GM11168 (cell line): ENCODE measurements at regions not wholly inside any gene's neighbourhood (a gene's known extent, or its start where the extent isn't known, plus 50 kb on each side); places are given as distances from the start of the nearest gene placed in this dataset.
"Not testable (repeated sequence)": the region's sequence is repeated elsewhere in the genome, so short reads cannot be mapped to it uniquely, and the experiment has no call there.

Experiments used
- in situ Hi-C: fragments of 300-500 bp; cut with MboI; formaldehyde crosslinking; loops from one replicate; pipeline ENCODE4 v1.12.0; 2022; ENCODE audit warnings: low sequenced_read_pairs; ENCODE audit not compliant: unreplicated experiment

DNA sequence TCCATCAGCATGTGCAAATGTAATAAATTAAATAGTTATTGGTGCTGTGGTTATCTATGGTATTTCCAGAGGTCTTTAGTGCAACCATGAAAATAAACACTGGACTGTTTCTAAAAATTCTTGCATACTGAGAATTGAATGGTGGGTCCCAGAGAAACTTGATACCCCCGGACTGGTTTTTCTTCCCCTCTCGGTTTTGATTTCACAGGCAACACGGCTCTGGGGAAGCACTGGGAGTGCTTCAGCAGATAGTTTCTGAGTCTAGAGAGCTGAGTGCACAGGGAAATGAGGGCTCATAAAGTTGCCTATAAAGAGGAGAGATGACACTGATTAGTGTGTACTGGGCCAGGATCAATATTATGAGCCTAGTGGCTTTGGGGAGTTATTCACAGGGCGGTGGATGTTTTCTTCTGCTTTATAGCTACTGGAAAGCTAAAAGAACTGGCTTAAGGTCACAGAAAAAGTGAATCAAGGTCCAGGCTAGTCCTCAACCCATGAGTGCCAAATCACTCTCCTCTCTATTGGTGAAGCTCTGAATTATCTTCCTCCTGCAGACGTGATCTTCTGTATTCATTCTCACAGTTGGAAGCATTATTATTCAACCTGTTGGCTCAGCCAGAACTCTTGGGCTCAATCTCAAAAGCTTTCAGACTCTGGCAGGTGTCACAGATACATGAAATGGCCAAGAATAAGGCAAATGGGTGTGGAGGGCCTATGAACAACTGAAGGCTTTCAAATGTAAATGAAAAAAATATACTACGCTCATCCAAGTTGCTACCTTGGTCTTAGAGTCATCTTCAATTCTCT, 170.2 kb upstream of the HMHB1 start:
- in situ Hi-C loops = no loop called here

DNA sequence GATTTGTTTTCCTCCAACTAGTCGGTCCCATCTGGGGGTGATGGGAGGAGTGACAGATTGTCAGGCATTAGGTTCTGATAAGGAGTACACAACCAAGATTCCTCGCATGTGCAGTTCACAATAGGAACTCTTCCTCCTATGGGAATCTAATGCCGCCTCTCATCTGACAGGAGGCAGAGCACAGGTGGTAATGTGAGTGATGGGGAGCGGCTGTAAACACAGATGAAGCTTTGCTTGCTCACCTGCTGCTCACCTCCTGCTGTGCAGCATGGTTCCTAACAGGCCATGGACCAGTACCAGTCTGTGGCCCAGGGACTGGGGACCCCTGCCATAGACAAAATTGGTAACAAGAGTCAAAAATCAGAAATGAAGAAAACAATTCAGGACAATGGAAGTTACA, 173.3 kb upstream of the HMHB1 start:
- in situ Hi-C loops = no loop called here

DNA sequence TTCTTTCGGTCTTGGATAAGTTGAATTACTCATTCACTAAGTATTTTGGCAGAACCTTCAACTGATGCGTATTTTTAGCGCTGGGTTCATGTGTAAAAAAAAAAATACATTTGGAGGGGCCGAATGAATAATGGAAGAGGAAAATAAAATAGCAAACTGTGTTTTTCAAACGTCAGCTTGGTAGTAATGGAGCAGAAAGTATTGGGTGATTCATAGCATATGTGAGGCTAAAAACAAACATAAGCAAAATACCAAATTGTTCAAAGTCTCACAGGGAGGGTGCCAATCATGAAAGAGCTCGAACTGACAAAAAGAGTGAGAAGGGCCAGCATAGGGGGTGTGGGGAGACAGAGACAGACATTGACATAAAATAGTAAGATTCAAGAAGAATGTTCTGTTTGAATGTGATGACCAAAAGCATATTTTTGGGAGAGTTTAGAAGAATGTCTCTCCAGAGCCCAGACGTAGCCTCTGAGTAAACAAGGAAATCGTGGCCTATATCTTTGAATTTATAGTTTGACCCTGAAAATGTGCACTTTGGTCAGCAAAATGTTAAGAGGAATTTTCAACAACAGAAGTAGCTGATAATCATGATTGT, 174.9 kb upstream of the HMHB1 start:
- in situ Hi-C loops = no loop called here

DNA sequence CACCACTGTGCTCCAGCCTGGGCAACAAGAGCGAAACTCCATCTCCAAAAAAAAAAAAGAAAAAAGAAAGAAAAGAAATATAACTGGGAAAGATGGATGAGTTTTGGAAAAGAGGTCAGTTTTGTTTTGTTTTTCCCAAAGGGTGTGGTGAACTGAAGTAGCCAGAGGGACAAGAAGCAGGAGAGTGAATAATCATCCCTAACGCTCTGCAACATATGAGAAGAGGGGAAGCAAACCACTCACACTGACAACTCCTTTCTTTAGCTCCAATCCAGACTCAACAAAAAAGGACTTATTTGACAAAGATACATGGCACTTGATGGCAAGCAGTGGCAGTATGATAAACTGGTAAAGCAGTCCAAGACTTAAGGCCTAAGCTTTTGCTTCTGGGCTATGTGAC, 176.1 kb upstream of the HMHB1 start:
- in situ Hi-C loops = no loop called here

DNA sequence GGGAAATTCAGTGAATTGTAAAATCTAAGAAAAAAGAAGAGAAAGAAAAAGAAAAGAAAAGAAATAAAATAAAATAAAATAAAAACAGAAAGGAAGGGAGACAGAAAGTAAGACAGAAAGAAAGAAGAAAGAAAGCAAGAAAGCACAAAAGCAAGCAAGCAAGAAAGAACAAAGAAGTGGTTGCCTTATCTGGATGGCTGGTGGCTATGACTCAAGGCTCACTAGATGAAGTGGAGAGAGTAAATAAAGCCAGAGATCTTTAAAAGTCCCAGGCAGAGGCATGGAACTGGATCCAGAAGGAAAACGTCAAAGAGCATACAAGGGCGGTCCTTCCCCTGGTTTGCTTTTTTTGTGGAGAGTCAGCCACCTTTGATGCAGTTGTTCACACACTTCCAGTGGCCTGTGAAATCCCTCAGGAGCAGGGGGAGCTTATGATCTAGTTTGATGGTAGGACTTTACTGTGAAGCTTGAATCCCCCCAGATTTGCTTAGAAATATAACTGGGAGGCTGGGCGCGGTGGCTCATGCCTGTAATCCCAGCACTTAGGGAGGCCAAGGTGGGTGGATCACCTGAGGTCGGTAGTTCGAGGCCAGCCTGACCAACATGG, 176.7 kb upstream of the HMHB1 start:
- in situ Hi-C loops = no loop called here

DNA sequence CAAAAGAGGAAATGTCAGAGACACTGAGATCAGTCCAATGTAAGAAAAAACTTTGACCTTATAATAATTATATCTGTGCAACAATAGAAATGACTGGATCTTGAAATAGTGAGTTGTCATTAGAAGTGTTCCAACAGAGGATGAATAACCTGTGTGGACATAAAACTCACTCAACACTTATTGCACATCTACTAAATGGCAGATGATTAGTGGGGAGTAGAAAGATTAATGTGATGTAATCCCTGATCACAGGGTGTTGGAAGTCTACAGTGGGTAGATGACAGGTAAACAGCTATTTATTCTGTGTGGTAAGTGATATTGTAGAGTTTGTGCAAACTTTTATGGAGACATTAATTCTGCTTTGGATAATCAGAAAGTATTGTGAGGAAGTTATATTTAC, 177.3 kb upstream of the HMHB1 start:
- in situ Hi-C loops = no loop called here

DNA sequence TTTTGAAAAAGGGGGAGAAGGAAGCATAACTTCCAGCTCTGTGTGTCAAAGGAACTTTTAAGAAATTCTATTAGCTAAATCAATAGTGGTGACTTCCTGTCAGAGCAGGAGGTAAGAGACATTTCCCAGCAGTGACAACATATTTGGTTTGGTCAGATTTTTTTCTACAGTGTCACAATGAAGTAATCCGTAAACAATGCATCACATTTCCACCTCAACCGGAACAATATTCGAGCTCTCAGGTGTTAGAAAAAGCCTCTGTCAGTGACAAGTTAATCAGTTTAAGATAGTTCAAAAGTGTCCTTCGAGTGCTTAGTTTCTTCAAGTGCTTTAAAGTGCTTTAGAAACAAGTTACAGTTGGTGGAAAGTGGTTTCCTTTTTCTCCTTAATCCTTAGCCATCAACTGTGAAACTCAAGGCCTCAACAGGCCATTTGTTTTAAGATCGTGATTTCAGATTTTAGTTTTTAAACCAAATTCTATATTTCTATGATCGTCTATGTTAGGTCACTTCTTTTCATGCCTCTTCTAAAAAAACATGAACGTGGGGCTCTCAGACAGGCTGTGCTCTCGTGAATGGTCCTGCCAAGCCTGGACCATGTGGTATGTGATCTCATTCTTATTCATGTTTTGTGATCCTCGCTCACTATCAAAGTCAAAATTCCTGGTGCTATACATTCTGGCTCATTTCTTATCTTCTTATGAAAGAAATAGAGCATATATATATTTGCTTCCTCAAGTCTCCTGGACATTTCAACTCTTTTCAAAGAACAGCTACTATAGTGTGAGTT, 181.9 kb upstream of the HMHB1 start:
- in situ Hi-C loops = no loop called here

DNA sequence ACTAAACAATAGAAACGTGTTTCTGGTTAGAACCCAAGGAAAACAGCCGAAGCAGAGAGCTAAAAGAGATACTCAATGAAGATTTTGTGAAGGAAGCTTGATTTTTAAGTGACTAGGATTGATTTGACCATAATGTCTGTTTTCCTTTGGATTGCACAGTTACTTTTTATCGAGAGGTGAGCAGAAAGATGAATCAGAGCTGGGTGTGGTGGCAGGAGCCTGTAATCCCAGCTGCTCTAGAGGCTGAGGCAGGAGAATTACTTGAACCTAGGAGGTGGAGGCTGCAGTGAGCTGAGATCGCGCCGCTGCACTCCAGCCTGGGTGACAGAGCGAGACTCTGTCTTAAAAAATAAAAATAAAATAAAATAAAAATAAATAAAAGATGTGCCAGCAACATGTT, 186.9 kb upstream of the HMHB1 start:
- in situ Hi-C loops = not testable (repeated sequence)

DNA sequence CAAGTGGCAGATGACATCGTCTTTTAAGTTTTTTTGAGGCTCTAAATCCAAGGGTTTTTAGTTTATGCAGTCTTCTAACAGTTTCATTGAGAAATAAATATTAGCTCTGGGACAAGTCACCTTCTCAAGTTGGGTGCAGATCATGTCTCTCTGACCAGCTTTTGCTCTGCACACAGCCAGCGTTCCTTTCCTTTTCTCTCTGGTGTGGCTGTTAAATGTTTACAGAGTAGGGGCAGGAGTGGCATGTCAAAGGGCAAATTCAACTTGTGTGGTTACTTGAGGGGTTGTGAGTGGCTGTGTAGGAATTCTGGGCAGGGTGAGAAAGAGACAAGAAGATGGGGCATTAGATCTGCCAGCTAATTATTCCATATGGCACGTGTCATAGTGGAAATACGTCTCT, 187.5 kb upstream of the HMHB1 start:
- in situ Hi-C loops = no loop called here

DNA sequence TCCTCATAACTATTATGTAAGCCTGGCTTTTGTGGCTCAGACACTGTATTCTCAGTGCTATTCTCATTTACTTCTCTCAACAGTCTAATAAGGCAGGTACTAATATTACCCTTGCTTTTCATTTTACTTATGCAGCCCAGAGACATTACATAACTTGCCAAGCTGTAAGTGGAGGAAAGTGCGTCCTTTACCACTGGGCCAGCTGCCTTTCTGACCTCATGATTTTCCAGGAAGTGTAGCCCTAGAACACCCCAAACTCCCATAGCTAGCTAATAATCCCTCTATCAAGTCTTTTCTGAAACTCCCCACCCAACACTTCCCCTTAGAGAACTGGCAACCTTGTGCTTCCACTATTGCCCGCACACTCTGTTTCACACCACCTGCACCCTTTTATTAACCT, 192.9 kb upstream of the HMHB1 start:
- in situ Hi-C loops = no loop called here

DNA sequence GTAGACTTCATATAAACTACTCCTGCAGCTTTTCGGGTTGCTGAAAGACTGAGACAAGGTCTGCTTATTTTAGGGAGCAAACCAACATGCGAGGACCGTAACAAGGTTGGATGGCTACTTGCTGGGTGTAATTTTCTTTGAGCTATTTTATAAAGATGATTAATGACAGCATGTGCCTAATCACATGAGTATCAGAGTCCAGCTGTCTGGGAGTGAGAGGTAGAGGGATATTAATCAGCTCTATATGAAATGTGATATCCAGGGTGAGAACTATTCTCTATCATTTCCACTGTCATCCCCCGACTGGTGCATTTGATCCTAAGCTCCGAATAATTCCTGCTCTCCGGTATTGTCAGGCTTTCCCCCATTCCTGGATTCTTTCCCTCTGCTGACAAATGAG, 193.8 kb upstream of the HMHB1 start:
- in situ Hi-C loops = no loop called here

DNA sequence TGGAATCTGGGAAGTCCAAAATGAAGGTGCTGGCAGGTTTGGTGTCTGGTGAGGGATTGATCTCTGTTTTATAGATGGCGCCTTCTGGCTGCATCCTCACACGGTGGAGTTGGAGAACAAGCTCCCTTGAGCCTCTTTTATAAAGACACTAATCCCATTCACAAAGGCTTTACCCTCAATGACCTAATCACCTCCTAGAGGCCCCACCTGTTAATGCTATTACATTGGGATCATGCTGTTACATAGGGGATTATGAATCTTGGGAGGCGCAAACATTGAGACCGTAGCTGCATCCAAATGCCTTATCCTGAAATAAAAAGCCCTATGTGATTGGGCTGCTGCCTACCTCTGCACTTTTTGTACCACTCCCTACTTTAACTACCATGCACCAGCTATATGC, 197.1 kb upstream of the HMHB1 start:
- in situ Hi-C loops = no loop called here

DNA sequence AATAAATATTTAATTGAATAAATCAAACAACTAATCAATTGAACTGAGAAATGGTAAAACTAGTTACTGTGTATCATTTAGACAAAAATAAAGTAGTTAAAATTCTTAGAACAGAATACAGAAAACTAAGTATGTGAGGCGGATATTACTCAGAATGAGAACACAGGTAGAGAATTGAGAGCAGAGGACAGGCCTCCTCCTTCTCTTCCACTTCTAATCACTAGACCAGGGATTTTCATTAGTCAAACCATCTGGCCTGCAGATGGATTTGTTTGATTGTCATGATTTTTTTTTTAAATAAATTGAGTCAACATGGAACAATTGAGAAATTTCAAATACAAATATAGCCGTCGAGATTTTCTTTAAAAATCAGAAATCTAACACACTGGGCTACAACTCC, 198.6 kb upstream of the HMHB1 start:
- in situ Hi-C loops = no loop called here

DNA sequence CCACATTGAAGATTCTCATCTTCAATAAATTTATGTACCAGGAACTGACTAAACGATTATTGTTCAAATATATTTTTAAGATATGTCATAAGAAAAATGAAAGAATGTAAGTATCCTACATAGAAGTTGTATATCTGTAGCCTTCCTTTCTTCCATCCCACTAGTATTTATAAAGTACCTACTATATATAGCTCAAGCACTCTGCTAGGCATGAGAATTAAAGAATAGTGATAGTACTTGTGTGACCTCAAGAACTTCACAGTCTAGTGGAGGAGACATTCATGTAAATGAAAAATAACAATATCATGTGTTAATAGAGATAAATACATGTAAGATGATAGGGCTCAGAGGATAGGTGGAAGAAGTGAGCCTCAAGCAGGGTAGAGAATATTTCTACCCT, 201.0 kb upstream of the HMHB1 start:
- in situ Hi-C loops = no loop called here

DNA sequence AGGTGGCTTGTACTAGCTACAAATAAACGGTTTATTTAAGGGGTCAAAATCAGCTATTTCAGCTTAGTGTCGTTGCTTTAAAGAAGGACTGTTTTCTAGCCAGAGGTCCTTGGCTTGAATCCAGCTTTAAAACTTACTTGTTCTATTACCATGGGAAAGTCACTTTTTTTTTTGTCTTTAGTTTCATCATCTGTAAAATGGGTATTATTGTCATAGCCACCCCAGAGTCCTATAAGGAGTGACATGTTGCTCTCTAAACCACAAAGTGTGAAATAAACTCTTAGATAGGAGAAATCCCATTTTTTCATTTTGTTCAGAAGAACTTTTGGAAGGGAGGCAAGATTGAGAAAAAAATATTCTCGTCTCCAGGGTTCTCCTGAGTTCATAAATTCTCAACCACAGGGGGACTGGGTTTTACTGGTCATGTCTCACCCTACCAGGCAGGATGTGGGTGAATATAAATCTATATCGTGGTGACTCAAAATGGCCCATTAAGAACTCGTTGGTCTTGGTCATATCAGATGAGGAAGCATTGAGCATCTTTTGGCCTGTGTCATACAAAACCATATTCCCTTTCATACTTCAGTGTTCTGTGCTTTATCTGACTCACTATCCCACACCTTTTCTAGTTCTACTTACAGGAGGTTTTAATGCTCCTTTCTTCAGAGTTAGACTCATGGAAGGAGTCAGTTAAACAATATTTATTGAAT, 202.7 kb upstream of the NR3C1 start:
- in situ Hi-C loops = no loop called here

DNA sequence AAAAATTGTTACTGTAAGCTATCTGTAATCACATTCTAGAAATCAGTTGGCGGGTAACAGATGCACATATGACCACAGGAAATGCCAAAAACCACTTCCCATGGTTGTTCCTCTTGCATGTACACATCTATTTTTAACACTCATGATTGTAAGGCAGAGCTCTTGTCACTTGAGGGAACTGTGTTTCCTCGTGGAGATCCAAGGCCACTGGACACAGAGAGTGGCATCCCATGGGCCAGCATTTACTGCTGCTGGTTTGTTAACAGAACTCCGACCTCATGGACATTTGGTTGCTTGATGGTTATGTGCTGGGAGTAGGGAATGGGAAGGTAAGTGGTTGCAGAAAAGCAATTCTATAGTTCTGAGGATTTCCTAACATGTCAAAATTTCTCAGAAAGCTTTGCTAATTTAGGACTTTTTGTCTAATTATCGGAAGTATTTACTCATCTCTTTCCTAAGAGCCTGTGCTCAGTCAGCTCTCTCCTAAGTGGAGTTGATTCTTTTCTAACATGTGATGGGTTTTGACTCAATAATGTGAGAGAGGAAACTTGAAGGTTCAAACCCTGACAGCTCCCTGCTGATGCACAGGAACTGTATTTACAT, 202.0 kb upstream of the NR3C1 start:
- in situ Hi-C loops = no loop called here

DNA sequence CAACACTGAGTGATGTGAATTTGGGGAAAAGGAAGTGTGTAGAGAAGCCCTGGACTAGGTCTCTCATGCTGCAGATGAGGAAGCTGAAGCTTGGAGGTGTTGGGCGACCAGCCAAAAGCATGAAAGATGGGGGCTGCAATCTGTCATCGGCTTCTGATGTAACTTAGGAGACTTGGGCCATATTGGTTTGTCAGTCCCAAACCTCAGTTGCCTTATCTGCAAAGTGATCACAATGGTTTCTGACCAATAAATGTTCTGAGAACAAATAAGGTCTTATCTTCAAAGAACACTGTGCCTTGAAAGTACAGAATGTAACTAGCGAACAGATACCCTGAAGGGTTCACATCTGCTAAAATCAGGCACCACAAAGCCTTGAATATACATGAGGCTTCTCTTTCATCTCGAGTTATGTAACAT, 198.4 kb upstream of the NR3C1 start:
- in situ Hi-C loops = no loop called here

DNA sequence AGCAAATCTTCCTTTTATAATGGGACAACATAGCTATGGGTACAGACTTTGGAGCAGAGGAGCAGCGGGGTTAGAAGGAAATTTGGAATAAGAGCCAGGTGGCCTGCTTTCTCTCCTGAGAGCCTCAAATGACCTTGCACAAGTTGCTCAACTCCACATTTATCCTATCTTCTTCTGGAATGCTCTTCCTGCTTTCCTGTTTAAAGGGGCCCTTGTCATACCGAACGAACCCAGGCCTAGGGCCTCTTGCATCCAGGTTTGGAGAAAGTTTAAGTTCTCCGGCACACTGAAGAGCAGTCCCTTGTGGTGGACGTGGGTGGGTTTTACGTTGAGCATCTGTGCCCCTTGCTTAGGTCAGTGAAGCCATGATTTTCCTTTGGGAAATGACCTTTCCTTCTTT, 197.9 kb upstream of the NR3C1 start:
- in situ Hi-C loops = no loop called here

DNA sequence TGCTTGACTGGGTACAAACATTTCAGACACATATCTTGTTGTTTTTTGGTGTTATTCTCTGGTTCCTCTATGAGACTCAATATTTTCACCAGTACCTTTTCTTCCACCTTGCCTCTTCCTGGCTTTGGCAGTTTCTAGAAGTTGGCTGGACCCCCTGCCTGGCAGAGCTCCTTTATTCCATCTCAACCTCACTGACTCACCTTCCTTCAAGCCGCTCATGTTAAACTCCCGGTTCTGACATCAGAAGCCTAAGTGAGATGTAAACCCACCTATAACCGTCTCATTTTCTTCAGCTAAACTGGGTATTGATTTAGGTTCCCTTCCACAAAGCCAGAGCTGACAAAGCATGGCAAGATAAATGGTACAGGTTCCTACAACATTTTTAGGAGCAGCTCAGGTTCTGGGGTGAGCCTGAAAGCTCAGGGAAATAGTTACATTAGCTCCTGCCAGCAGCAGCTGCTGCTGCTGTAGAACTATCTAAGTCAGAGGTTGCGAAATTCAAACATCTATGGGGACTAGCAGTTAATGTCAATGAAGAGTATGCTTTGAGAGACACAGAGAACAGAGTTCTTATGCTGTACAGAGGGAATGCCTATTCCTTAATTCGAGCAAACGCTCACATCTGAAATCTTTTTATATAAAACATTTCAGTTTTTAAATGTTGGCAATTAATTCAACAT, 197.1 kb upstream of the NR3C1 start:
- in situ Hi-C loops = no loop called here
